Endothelial cell of umbilical vein (primary cell): ENCODE measurements at regions not wholly inside any gene's neighbourhood (a gene's known extent, or its start where the extent isn't known, plus 50 kb on each side); places are given as distances from the start of the nearest gene placed in this dataset.

Experiments used
- CTCF ChIP-seq, 2 donors: IDR thresholded peaks; 1 replicate in 1 of 2; 2 replicates in 1 of 2; pipeline ENCODE4 v1.5.1; 2011; ENCODE audit warnings: low read length in 2 of 2, mild to moderate bottlenecking in 2 of 2, moderate library complexity in 2 of 2, control low read depth in 1 of 2, inconsistent platforms in 1 of 2, low read depth in 1 of 2; ENCODE audit not compliant: insufficient read depth in 1 of 2; ENCODE audit errors: extremely low read depth in 1 of 2
- EZH2 ChIP-seq: IDR thresholded peaks from 2 replicates; pipeline ENCODE4 v1.6.1; 2012; ENCODE audit warnings: borderline replicate concordance, low read depth, mild to moderate bottlenecking, moderate library complexity, low read length, inconsistent platforms; ENCODE audit not compliant: severe bottlenecking
- JUN ChIP-seq: IDR thresholded peaks from 2 replicates; pipeline ENCODE4 v1.6.1; 2011; ENCODE audit warnings: borderline replicate concordance, low read depth; ENCODE audit not compliant: insufficient read length, insufficient read depth
- MAX ChIP-seq: IDR thresholded peaks from 2 replicates; pipeline ENCODE4 v1.6.1; 2011; ENCODE audit not compliant: insufficient read depth, insufficient read length
- POLR2A ChIP-seq: IDR thresholded peaks from 2 replicates; pipeline ENCODE4 v1.6.1; 2012; ENCODE audit warnings: low read depth, mild to moderate bottlenecking, control low read depth, low read length
- POLR2AphosphoS5 ChIP-seq: IDR thresholded peaks from 2 replicates; pipeline ENCODE4 v1.6.1; 2012; ENCODE audit warnings: low read depth, mild to moderate bottlenecking, control low read depth, low read length, moderate library complexity; ENCODE audit not compliant: insufficient read depth

GRCh38 chr1:80799457-80799856 lies 1001.3 kb upstream of the ADGRL2 start:
- TF ChIP-seq CTCF (IDR thresholded peaks at IDR 0.05; ENCODE audit: extremely low read depth in 1 of 2, insufficient read depth in 1 of 2, low read depth in 1 of 2, low read length in 2 of 2), result no peak
- TF ChIP-seq EZH2, result no peak
- no peak for TF ChIP-seq MAX
- TF ChIP-seq POLR2A, result no peak
- no peak for TF ChIP-seq POLR2AphosphoS5
- no peak for TF ChIP-seq JUN
